ENCODE measurements at regions not wholly inside any gene's neighbourhood (a gene's known extent, or its start where the extent isn't known, plus 50 kb on each side); places are given as distances from the start of the nearest gene placed in this dataset.

DNA sequence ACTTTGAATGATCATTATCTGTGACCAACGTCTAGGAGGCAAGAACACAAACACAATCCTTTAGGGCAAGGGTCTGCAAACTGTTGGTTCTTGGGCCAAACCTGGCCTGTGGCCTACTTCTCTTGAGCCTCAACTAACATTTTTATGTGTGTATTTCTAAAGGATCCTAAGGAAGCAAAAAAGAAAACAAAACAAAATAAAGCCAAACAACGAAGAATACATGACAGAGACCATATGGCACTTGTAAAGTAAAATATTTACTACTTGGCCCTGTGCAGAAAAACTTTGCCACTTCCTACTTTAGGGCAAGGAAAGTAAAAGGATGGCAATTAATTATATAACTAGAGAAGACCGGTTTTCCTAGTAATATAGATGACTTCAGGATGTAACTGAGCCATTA, 1056.2 kb downstream of the EPHA7 start:
- H3K4me2 ChIP-seq (ENCODE audit: low read depth, low read length): no peak overlapping the region
- no peaks in the 10 kb centered on the region for H3K79me2 ChIP-seq (ENCODE audit: low read length)

DNA sequence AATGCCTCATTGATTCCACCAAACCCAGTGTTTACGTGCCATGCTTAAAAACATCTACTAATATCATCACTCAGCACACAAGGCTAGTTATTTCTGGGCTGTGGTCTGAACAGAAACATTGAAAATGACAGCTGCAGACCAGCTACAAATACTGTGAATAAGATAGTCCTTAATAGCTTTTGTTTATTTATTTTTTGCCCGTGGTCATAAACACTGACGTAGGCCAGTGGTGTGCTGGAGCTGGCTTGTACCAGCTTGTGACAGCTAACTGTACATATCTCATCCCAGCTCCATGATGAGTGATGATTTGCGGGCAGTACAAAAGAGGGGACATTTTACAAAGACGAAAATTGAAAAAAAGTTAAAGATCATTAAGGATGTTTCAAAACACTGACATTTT, 1057.0 kb downstream of the EPHA7 start:
- H3K4me3 ChIP-seq (ENCODE audit: low read length): no peak overlapping the region
- H3F3A ChIP-seq (ENCODE audit: insufficient read depth, low read length): no peaks in the 10 kb centered on the region
- no peaks in the 10 kb centered on the region for H3K36me3 ChIP-seq (replicated peaks; ENCODE audit: insufficient read depth, low read length)
- H2AFZ ChIP-seq (ENCODE audit: low read length): no peak overlapping the region
- no peak overlapping the region for H3K27ac ChIP-seq (ENCODE audit: low read length)
- H3K27me3 ChIP-seq (replicated peaks; ENCODE audit: insufficient read depth, low read length): no peaks in the 10 kb centered on the region
- no peaks in the 10 kb centered on the region for H3K9me2 ChIP-seq (replicated peaks; ENCODE audit: insufficient read depth, low read length)
- no peaks in the 10 kb centered on the region for H3K79me2 ChIP-seq (ENCODE audit: low read length)
- H3K4me2 ChIP-seq (ENCODE audit: low read depth, low read length): no peak overlapping the region
- no peaks in the 10 kb centered on the region for H3K4me1 ChIP-seq (ENCODE audit: low read length)
- TF ChIP-seq EZH2phosphoT487 (IDR thresholded peaks at IDR 0.05; ENCODE audit: low read length): no peak
- TF ChIP-seq, protein P1, sequence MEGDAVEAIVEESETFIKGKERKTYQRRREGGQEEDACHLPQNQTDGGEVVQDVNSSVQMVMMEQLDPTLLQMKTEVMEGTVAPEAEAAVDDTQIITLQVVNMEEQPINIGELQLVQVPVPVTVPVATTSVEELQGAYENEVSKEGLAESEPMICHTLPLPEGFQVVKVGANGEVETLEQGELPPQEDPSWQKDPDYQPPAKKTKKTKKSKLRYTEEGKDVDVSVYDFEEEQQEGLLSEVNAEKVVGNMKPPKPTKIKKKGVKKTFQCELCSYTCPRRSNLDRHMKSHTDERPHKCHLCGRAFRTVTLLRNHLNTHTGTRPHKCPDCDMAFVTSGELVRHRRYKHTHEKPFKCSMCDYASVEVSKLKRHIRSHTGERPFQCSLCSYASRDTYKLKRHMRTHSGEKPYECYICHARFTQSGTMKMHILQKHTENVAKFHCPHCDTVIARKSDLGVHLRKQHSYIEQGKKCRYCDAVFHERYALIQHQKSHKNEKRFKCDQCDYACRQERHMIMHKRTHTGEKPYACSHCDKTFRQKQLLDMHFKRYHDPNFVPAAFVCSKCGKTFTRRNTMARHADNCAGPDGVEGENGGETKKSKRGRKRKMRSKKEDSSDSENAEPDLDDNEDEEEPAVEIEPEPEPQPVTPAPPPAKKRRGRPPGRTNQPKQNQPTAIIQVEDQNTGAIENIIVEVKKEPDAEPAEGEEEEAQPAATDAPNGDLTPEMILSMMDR (IDR thresholded peaks at IDR 0.05; ENCODE audit: low read length): no peak
- TF ChIP-seq EZH2 (optimal IDR thresholded peaks at IDR 0.05; ENCODE audit: low read depth, low read length): no peak
- H3K9ac ChIP-seq (ENCODE audit: low read length): no peak overlapping the region
- H4K20me1 ChIP-seq (ENCODE audit: insufficient read depth, low read length): no peaks in the 10 kb centered on the region
- no peak for DNase-seq
- no peaks in the 10 kb centered on the region for H3K9me3 ChIP-seq (replicated peaks; ENCODE audit: insufficient read depth, low read length)

More for the DNA sequence above, 1056.2 kb downstream of the EPHA7 start:
- Histone ChIP-seq H3K36me3 (replicated peaks; ENCODE audit: insufficient read depth, low read length) (no peaks in the 10 kb centered on the region), H3K27me3 (replicated peaks; ENCODE audit: insufficient read depth, low read length) (no peaks in the 10 kb centered on the region), H3K9ac (ENCODE audit: low read length) (no peak overlapping the region), H4K20me1 (ENCODE audit: insufficient read depth, low read length) (no peaks in the 10 kb centered on the region), H3K9me3 (replicated peaks; ENCODE audit: insufficient read depth, low read length) (no peaks in the 10 kb centered on the region), H3K4me1 (ENCODE audit: low read length) (no peaks in the 10 kb centered on the region), H3F3A (ENCODE audit: insufficient read depth, low read length) (no peaks in the 10 kb centered on the region), H3K4me3 (ENCODE audit: low read length) (no peak overlapping the region), H3K9me2 (replicated peaks; ENCODE audit: insufficient read depth, low read length) (no peaks in the 10 kb centered on the region), H3K27ac (ENCODE audit: low read length) (no peak overlapping the region), H2AFZ (ENCODE audit: low read length) (no peak overlapping the region)
- TF ChIP-seq EZH2phosphoT487 (IDR thresholded peaks at IDR 0.05; ENCODE audit: low read length): no peak
- no peak for TF ChIP-seq EZH2 (optimal IDR thresholded peaks at IDR 0.05; ENCODE audit: low read depth, low read length)
- TF ChIP-seq, protein P1 (IDR thresholded peaks at IDR 0.05; ENCODE audit: low read length): no peak
- no peak for DNase-seq

DNA sequence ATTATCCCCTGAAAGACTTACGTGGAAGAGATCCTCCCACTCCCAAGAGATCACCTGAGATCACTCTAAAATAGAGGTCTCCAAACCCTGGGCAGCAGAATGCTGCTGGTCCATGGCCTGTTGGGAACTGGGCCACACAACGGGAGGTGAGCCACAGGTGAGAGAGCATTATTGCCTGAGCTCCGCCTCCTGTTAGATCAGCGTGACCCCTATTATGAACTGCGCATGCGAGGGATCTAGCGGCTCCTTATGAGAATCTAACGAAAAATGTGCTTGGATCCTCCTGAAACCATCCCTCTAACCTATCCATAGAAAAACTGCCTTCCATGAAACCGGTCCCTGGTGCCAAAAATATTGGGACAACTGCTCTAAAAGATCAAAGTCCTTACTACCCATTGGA, 1057.4 kb downstream of the EPHA7 start:
- Histone ChIP-seq H3K9me3 (replicated peaks; ENCODE audit: insufficient read depth, low read length) (no peaks in the 10 kb centered on the region), H2AFZ (ENCODE audit: low read length) (no peak overlapping the region), H3K4me1 (ENCODE audit: low read length) (no peaks in the 10 kb centered on the region), H3K27ac (ENCODE audit: low read length) (no peak overlapping the region), H3K36me3 (replicated peaks; ENCODE audit: insufficient read depth, low read length) (no peaks in the 10 kb centered on the region), H3K9ac (ENCODE audit: low read length) (no peak overlapping the region), H3K27me3 (replicated peaks; ENCODE audit: insufficient read depth, low read length) (no peaks in the 10 kb centered on the region), H3K9me2 (replicated peaks; ENCODE audit: insufficient read depth, low read length) (no peaks in the 10 kb centered on the region), H4K20me1 (ENCODE audit: insufficient read depth, low read length) (no peaks in the 10 kb centered on the region), H3K4me3 (ENCODE audit: low read length) (no peak overlapping the region), H3K4me2 (ENCODE audit: low read depth, low read length) (no peak overlapping the region), H3F3A (ENCODE audit: insufficient read depth, low read length) (no peaks in the 10 kb centered on the region), H3K79me2 (ENCODE audit: low read length) (no peaks in the 10 kb centered on the region)
- TF ChIP-seq EZH2 (optimal IDR thresholded peaks at IDR 0.05; ENCODE audit: low read depth, low read length) (no peak), EZH2phosphoT487 (IDR thresholded peaks at IDR 0.05; ENCODE audit: low read length) (no peak)
- TF ChIP-seq, protein P1 (IDR thresholded peaks at IDR 0.05; ENCODE audit: low read length): no peak
- no peak for DNase-seq

Measured in MM.1S (cell line).